Suprapubic skin (tissue), 4 donors: ENCODE measurements at regions not wholly inside any gene's neighbourhood (a gene's known extent, or its start where the extent isn't known, plus 50 kb on each side); places are given as distances from the start of the nearest gene placed in this dataset.

ENCODE experiments used
- CTCF ChIP-seq, 2 donors: fragments of 200-600 bp in 1 of 2; fragments of 450-650 bp in 1 of 2; sonication (generic) in 1 of 2; IDR thresholded peaks; one replicate each; pipeline ENCODE4 v1.5.1; 2016 to 2019; ENCODE audit warnings: antibody characterized with exemption in 2 of 2, mild to moderate bottlenecking in 1 of 2, moderate library complexity in 1 of 2
- EP300 ChIP-seq: sonication (generic); formaldehyde crosslinking; IDR thresholded peaks from one replicate; pipeline ENCODE4 v1.6.1; 2017; ENCODE audit warnings: antibody characterized with exemption
- POLR2AphosphoS5 ChIP-seq, 3 donors: sonication (generic); formaldehyde crosslinking; IDR thresholded peaks; one replicate each; pipeline ENCODE4 v1.6.1; 2017; ENCODE audit warnings: antibody characterized with exemption in 3 of 3

DNA sequence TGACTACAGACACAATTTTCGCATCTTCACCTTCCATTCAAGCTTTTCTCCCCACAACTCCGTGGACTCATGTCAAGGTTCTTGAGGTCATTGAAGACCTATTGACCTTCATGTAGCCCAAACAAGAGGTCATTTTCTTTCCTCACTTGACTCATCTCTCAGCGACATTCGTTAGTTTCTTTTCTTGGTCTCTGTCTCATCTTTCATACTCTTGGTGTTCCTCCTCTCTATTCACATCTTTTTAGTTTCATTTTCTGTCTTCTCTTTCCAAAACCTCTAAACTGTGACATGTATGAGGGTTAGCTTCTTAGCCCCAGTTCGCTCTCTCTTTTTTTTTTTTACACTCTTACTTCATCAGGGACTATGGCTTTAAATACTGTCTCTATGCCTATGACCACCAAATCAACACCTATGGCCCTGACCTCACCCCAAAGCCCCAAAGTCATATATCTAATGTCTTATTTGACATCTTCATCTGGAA, 128.6 kb upstream of the BACH2 start:
- TF ChIP-seq CTCF (IDR thresholded peaks at IDR 0.05) (no peak), EP300 (no peak), POLR2AphosphoS5 (IDR thresholded peaks at IDR 0.05) (no peak)
